Right renal pelvis (tissue), 4 donors: ENCODE measurements at regions not wholly inside any gene's neighbourhood (a gene's known extent, or its start where the extent isn't known, plus 50 kb on each side); places are given as distances from the start of the nearest gene placed in this dataset.

Source experiments
- DNase-seq, 4 donors: peaks; one replicate each; pipeline ENCODE4 v3.0.0-alpha.2; 2013; ENCODE audit warnings: low read depth in 4 of 4, low spot score in 3 of 4, missing footprints in 1 of 4

DNA sequence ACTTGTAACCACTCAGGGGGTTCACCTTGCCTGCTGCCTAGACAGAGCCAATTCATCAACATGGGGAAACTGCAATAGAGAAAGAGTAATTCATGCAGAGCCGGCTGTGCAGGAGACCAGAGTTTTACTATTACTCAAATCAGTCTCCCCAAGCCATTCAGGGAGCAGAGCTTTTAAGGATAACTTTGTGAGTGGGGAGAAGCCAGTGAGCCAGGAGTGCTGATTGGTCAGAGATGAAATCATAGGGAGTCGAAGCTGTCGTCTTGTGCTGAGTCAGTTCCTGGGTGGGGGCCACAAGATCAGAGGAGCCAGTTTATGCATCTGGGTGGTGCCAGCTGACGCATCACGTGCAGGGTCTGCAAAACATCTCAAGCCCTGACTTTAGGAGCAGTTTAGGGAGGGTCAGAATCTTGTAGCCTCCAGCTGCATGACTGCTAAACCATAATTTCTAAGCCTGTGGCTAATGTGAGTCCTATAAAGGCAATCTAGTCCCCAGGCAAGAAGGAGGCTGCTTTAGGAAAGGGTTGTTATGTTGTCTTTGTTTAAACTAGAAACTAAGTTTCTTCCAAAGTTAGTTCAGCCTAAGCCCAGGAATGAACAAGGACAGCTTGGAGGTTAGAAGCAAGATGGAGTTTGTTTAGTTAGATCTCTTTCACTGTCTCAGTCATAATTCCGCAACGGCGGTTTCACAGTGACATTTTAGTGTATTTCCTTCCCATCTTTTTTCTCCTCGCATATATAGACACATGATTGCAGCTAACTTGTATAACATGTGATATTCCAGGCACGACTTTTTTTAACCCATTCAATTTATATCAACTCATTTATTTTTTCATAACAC lies 68.9 kb upstream of the NCOR2 start:
- DNase-seq = no peak

GRCh38 chr12:124635316-124635715 lies 67.9 kb upstream of the NCOR2 start:
- DNase-seq = no peak

DNA sequence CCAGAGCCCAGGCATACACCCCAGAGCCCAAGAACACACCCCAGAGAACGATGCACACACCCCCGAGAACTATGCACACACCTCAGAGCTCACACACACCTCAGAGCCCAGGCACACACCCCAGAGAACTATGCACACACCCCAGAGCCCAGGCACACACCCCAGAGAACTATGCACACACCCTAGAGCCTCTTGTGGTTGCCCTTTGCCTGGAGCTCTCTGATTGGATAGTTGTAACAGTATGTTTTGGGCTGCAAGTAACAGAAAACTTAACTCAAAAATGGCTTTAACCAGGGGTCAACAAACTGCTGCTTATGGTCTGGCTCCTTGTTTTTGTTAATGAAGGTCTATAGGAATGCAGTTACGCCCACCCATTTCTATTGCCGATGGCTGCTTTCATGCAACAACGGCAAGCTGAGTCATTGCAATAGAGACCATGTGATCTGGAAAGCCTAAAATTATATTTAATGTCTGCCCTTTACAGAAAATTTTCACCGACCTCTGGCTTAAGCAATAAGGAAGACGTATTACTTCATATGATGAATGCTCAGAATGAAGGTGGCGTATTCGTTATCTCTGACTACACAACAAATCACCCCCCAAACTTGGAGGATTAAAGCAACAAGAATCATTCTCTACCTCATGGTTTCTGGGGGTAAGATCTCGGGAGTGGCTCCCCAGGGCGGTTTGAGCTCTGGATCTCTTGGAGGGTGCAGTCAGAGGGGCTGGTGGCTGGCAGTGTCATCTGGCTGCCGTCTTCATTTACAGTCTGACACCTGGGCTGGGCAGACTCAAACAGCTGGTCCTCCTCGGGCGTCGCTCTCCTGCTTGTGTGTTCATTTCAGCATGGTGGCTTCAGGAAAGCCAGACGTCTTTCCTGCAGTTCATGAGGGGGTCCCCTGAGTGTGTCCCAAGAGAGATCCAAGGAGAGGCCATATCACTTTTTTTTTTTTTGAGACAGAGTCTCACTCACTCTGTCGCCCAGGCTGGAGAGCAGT lies 66.3 kb upstream of the NCOR2 start:
- DNase-seq = no peak

DNA sequence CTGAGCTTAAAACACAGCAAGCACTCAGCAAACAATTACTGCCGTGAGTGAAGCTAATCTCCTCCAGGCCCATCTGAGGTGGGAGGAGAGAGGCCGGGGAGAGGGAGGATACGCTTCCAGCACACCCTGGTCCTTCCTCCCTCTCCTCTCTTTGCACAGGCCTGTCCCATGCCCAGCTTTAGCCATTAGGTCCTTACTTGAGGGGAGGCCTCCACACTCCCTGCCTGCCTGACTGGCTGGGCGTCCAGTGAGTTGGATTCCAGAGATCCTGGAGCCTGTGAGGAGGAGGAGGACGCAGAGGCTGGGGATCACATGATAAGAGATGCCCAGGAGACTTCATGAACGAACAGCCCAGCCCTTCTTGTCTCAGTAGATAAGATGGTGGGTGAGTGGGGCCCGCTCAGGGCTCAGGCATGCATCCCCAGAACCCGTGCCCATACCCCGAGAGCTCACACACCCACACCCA lies 65.1 kb upstream of the NCOR2 start:
- peak in 1 of 4 donors; percentile 18 for DNase-seq

- no peak for DNase-seq
Observed at GRCh38 chr12:124631681-124632256, 64.4 kb upstream of the NCOR2 start.

DNA sequence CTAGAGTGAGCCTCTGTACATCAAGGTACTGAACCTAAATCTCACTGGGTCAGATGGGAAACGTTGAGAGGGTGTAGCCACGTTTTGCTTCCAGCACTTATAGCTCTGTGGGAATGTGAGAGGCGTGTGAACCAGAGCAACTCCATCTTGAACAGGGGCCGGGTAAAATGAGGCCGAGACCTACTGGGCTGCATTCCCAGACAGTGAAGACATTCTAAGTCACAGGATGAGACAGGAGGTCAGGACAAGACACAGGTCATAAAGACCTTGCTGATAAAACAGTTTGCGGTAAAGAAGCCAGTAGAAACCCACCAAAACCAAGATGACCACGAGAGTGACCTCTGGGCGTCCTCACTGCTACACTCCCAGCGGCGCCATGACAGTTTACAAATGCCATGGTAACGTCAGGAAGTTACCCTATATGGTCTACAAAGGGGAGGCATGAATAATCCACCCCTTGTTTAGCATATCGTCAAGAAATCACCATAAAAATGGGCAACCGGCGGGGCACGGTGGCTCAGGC lies 63.4 kb upstream of the NCOR2 start:
- no peak for DNase-seq

GRCh38 chr12:124629789-124630480 lies 62.5 kb upstream of the NCOR2 start:
- DNase-seq = no peak

GRCh38 chr12:124629117-124629516 lies 61.7 kb upstream of the NCOR2 start:
- DNase-seq = no peak

DNA sequence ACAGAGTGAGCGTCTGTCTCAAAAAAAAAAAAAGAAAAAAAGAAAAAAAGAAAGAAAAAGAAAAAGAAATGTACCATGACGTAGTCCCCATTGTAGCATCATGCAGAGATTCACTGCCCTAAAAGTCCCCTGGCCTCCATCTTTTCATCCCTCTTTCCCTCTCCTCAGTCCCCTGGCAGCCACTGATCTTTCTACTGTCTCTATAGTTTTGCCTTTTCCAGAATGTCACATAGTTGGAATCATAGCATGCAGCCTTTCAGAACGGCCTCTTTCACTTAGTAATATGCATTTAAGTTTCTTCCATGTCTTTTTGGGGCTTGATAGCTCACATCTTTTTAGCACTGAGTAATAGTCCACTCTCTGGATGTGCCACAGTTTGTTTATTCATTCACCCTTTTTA lies 60.5 kb upstream of the NCOR2 start:
- DNase-seq = no peak

DNA sequence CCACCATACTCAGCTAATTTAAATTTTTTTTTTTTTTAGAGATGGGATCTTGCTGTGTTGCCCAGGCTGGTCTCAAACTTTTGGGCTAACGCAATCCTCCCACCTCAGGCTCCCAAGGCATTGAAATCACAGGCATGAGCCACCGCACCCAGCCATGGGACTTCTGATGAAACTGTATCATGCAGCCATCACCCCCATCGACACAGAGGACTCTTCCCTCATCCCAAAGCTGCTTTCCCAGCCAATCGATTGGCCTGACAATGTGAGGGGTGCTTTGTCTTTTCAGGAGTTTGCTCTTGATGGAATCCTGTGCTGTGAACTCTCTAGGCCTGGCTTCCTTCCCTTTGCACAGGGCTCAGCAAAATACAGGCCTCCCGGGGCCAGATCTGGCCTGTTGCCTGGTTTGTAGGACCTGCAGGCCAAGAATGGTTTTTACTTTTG lies 59.6 kb upstream of the NCOR2 start:
- no peak for DNase-seq

- DNase-seq = no peak
Observed at GRCh38 chr12:124625867-124626675, 58.7 kb upstream of the NCOR2 start.

DNA sequence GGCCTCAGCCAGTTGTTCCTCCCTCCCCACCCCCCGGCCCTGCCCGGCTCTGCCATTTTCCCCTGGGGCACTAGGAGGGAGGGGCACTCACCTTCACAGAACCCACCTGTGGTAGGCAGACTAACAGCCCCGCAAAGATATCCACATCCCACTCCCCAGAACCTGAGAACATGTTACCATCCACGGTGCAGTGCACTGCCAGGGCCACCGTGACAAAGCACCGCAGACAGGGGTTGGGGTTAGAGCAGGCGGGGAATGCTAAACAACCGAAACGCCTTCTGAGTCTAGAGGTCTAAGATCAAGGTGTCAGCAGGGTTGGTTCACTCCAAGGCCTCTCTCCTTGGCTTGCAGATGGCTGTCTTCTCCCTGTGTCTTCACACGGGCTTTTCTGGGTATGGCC lies 57.4 kb upstream of the NCOR2 start:
- no peak for DNase-seq

GRCh38 chr12:124623344-124624035 lies 56.1 kb upstream of the NCOR2 start:
- DNase-seq = no peak

- no peak for DNase-seq
Observed at GRCh38 chr12:124622764-124623163, 55.4 kb upstream of the NCOR2 start.

GRCh38 chr12:124622331-124622730 lies 54.9 kb upstream of the NCOR2 start:
- no peak for DNase-seq

DNA sequence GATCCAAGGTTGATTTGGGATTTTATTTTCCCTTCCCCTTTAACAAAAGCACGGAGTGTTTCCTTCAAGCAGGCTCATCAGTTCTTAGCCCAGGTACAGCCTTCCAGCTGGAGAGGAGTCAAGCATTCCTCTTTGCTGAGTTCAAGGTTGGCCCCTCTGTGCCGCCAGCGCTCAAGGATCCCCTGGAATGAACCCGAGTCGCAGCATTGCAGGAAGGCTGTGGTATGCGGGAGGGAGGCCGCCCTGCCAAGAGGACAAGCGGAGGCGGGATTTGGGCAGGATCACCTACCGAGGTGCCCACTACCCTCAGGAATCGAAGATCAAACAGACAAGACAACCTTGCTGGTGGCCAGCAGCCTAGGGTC lies 53.9 kb upstream of the NCOR2 start:
- DNase-seq = no peak

- DNase-seq = no peak
Observed at GRCh38 chr12:124620606-124621295, 53.3 kb upstream of the NCOR2 start.

DNA sequence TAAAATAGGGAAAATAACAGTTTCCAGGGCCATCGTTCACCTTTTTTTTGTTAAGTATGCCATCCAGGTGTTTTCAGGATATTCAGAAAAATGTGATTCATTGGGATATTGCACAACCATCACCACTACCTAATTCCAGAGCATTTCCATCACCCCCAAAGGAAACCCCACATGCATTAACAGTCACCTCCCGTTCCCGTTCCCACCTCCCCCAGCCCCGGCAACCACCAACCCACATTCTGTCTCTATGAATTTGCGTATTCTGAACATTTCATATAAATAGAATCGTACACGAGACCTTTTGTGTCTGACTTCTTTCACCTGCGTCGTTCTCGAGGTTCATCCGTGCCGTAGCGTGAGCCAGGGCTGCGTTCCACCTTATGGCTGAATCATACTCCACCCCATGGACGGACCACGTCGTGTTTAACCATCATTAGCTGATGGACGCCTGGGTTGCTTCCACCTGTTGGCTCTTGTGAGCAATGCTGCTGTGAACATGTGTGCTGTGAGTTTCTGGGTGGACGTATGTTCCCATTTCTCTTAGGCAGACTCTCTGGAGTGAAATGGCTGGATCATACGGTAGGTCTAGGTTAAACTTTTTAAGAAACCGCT lies 51.0 kb upstream of the NCOR2 start:
- no peak for DNase-seq
